H9 (cell line): ENCODE measurements at regions not wholly inside any gene's neighbourhood (a gene's known extent, or its start where the extent isn't known, plus 50 kb on each side); places are given as distances from the start of the nearest gene placed in this dataset.

Source experiments
- DNase-seq: peaks from one replicate; pipeline ENCODE4 v3.0.0-alpha.2; 2017
- H2AFZ ChIP-seq: one replicate; pipeline ENCODE4 v1.6.1; 2013; ENCODE audit warnings: mild to moderate bottlenecking, low read length, control low read depth, moderate library complexity
- H2AK5ac ChIP-seq: 2 replicates; pipeline ENCODE4 v1.6.1; 2013; ENCODE audit warnings: low read length, control low read depth, mixed read lengths; ENCODE audit not compliant: insufficient read length
- H2BK120ac ChIP-seq: one replicate; pipeline ENCODE4 v1.6.1; 2013; ENCODE audit warnings: low read depth, mild to moderate bottlenecking, low read length, control low read depth, inconsistent platforms; ENCODE audit not compliant: poor library complexity, severe bottlenecking
- H2BK12ac ChIP-seq: 2 replicates; pipeline ENCODE4 v1.6.1; 2013; ENCODE audit warnings: low read length, control low read depth, mixed read lengths, low read depth; ENCODE audit not compliant: insufficient read length
- H2BK15ac ChIP-seq: 2 replicates; pipeline ENCODE4 v1.6.1; 2013; ENCODE audit warnings: low read depth, low read length, control low read depth
- H2BK20ac ChIP-seq: one replicate; pipeline ENCODE4 v1.6.1; 2013; ENCODE audit warnings: low read depth, mild to moderate bottlenecking, low read length, control low read depth, inconsistent platforms; ENCODE audit not compliant: poor library complexity, severe bottlenecking
- H2BK5ac ChIP-seq: 2 replicates; pipeline ENCODE4 v1.6.1; 2013; ENCODE audit warnings: low read length, control low read depth, mixed read lengths; ENCODE audit not compliant: insufficient read length
- H3K14ac ChIP-seq: 2 replicates; pipeline ENCODE4 v1.6.1; 2013; ENCODE audit warnings: low read length, control low read depth; ENCODE audit not compliant: insufficient read depth
- H3K18ac ChIP-seq: 2 replicates; pipeline ENCODE4 v1.6.1; 2013; ENCODE audit warnings: low read depth, mild to moderate bottlenecking, mixed read lengths, low read length, control low read depth; ENCODE audit not compliant: insufficient read length
- H3K23ac ChIP-seq: 2 replicates; pipeline ENCODE4 v1.6.1; 2013; ENCODE audit warnings: low read length, control low read depth, mixed read lengths, low read depth; ENCODE audit not compliant: insufficient read length
- H3K23me2 ChIP-seq: 2 replicates; pipeline ENCODE4 v1.6.1; 2013; ENCODE audit warnings: low read depth, mild to moderate bottlenecking, mixed read lengths, low read length, control low read depth; ENCODE audit not compliant: insufficient read length, poor library complexity, severe bottlenecking
- H3K27ac ChIP-seq: 2 replicates; pipeline ENCODE4 v1.5.1; 2013; ENCODE audit warnings: low read length, control low read depth, mixed read lengths, low read depth; ENCODE audit not compliant: insufficient read length
- H3K27me3 ChIP-seq: 2 replicates; pipeline ENCODE4 v1.6.1; 2013; ENCODE audit warnings: low read length, control low read depth, inconsistent platforms; ENCODE audit not compliant: insufficient read depth
- H3K4ac ChIP-seq: 2 replicates; pipeline ENCODE4 v1.6.1; 2013; ENCODE audit warnings: low read depth, mild to moderate bottlenecking, control low read depth, inconsistent platforms, low read length, moderate library complexity
- H3K4me1 ChIP-seq: 2 replicates; pipeline ENCODE4 v1.6.1; 2013; ENCODE audit warnings: low read length, control low read depth, inconsistent platforms; ENCODE audit not compliant: insufficient read depth
- H3K4me2 ChIP-seq: 2 replicates; pipeline ENCODE4 v1.6.1; 2013; ENCODE audit warnings: low read length, control low read depth, mixed read lengths; ENCODE audit not compliant: insufficient read length, insufficient read depth
- H3K56ac ChIP-seq: 2 replicates; pipeline ENCODE4 v1.6.1; 2013; ENCODE audit warnings: low read depth, mild to moderate bottlenecking, mixed read lengths, low read length, control low read depth; ENCODE audit not compliant: insufficient read length
- H3K79me1 ChIP-seq: 2 replicates; pipeline ENCODE4 v1.6.1; 2013; ENCODE audit warnings: low read depth, mild to moderate bottlenecking, moderate library complexity, low read length, control low read depth, inconsistent platforms; ENCODE audit not compliant: insufficient read depth, poor library complexity, severe bottlenecking
- H3K79me2 ChIP-seq: 2 replicates; pipeline ENCODE4 v1.6.1; 2013; ENCODE audit warnings: low read length, control low read depth, inconsistent platforms; ENCODE audit not compliant: insufficient read depth
- H3K9ac ChIP-seq: 2 replicates; pipeline ENCODE4 v1.6.1; 2013; ENCODE audit warnings: low read length, control low read depth, mixed read lengths; ENCODE audit not compliant: insufficient read length; ENCODE audit errors: extremely low read depth
- H3K9me3 ChIP-seq: one replicate; pipeline ENCODE4 v1.6.1; 2013; ENCODE audit warnings: low read depth, low read length, inconsistent platforms; ENCODE audit not compliant: control insufficient read depth
- H3T11ph ChIP-seq: one replicate; pipeline ENCODE4 v1.6.1; 2013; ENCODE audit warnings: mild to moderate bottlenecking, low read length, control low read depth, inconsistent platforms
- H4K20me1 ChIP-seq: one replicate; pipeline ENCODE4 v1.6.1; 2013; ENCODE audit not compliant: control insufficient read depth, insufficient read length, insufficient read depth
- H4K5ac ChIP-seq: 2 replicates; pipeline ENCODE4 v1.6.1; 2013; ENCODE audit warnings: low read depth, mild to moderate bottlenecking, mixed read lengths, low read length, control low read depth; ENCODE audit not compliant: insufficient read length
- H4K8ac ChIP-seq: replicated peaks from 2 replicates; pipeline ENCODE4 v1.6.1; 2013; ENCODE audit warnings: low read length, control low read depth, mixed read lengths, low read depth; ENCODE audit not compliant: insufficient read length
- H4K91ac ChIP-seq: 2 replicates; pipeline ENCODE4 v1.6.1; 2013; ENCODE audit warnings: low read depth, mild to moderate bottlenecking, moderate library complexity, mixed read lengths, low read length, control low read depth; ENCODE audit not compliant: insufficient read length
- H3K27ac Mint-ChIP-seq, 3 experiments: 2 replicates in 2 of 3; 3 replicates in 1 of 3; pipeline ENCODE4 v1.8.0; 2020 to 2021; ENCODE audit warnings: mixed read lengths in 3 of 3, mild to moderate bottlenecking in 1 of 3, moderate library complexity in 1 of 3
- H3K27me3 Mint-ChIP-seq: 2 replicates; pipeline ENCODE4 v1.8.0; 2021; ENCODE audit warnings: low read depth, mild to moderate bottlenecking, moderate library complexity, mixed read lengths
- H3K36me3 Mint-ChIP-seq, 3 experiments: 2 replicates in 2 of 3; 3 replicates in 1 of 3; pipeline ENCODE4 v1.8.0; 2020 to 2021; ENCODE audit warnings: low read depth in 3 of 3, mixed read lengths in 3 of 3; ENCODE audit not compliant: insufficient read depth in 1 of 3
- H3K4me1 Mint-ChIP-seq, 2 experiments: 2 replicates each; pipeline ENCODE4 v1.8.0; 2020; ENCODE audit warnings: mixed read lengths in 2 of 2
- H3K4me3 Mint-ChIP-seq, 2 experiments: 2 replicates in 1 of 2; 3 replicates in 1 of 2; pipeline ENCODE4 v1.8.0; 2020 to 2021; ENCODE audit warnings: mild to moderate bottlenecking in 2 of 2, mixed read lengths in 2 of 2, moderate library complexity in 1 of 2
- H3K9me3 Mint-ChIP-seq, 2 experiments: 2 replicates in 1 of 2; 3 replicates in 1 of 2; pipeline ENCODE4 v1.8.0; 2020; ENCODE audit warnings: mild to moderate bottlenecking in 2 of 2, mixed read lengths in 2 of 2, moderate library complexity in 1 of 2
- CTCF ChIP-seq: fragments of 200-600 bp; sonication (generic); conservative IDR thresholded peaks from 3 replicates; pipeline ENCODE4 v1.8.0; 2021; ENCODE audit warnings: antibody characterized with exemption, mild to moderate bottlenecking
- WGBS: extraction: QIAGEN DNeasy Blood & Tissue Kit; methylation state at CpG from one replicate; pipeline ENCODE4 v1.1.7; 2013; ENCODE audit warnings: missing lambda C conversion rate, low lambda C conversion rate, mixed read lengths; ENCODE audit not compliant: insufficient read length; ENCODE audit errors: extremely low coverage; 5-methylcytosine and 5-hydroxymethylcytosine counted together

GRCh38 chr1:217189362-217189761, 441.5 kb downstream of the GPATCH2 start:
- peaks cover 0 to 6% (median 4%) of the 10 kb centered on the region in 3 experiments; a peak in 5 of 7 replicates for H3K36me3 Mint-ChIP-seq
- TF ChIP-seq CTCF = no peak
- no peaks in the 10 kb centered on the region for H3K27me3 Mint-ChIP-seq
- no peak overlapping the region for H4K5ac ChIP-seq
- no peak overlapping the region for H2BK12ac ChIP-seq
- H3K27ac Mint-ChIP-seq = no peak overlapping the region
- H3K4me2 ChIP-seq = no peak overlapping the region
- no peak overlapping the region for H3T11ph ChIP-seq
- DNase-seq = no peak
- no peaks in the 10 kb centered on the region for H3K4me1 ChIP-seq
- no peak overlapping the region for H3K27ac ChIP-seq
- H3K4me3 Mint-ChIP-seq = no peak overlapping the region
- H3K9ac ChIP-seq = no peak overlapping the region
- H2BK15ac ChIP-seq = no peak overlapping the region
- no peak overlapping the region for H4K91ac ChIP-seq
- H4K20me1 ChIP-seq = no peaks in the 10 kb centered on the region
- H3K79me1 ChIP-seq = no peaks in the 10 kb centered on the region
- no peak overlapping the region for H2AFZ ChIP-seq
- no peak overlapping the region for H4K8ac ChIP-seq
- H2BK20ac ChIP-seq = no peak overlapping the region
- no peak overlapping the region for H2BK5ac ChIP-seq
- H3K4me1 Mint-ChIP-seq = no peaks in the 10 kb centered on the region
- no peak overlapping the region for H3K23ac ChIP-seq
- H3K18ac ChIP-seq = no peak overlapping the region
- H2AK5ac ChIP-seq = no peak overlapping the region
- H3K14ac ChIP-seq = no peak overlapping the region
- no peak overlapping the region for H2BK120ac ChIP-seq
- H3K56ac ChIP-seq = no peak overlapping the region
- H3K27me3 ChIP-seq = no peaks in the 10 kb centered on the region
- H3K9me3 Mint-ChIP-seq = peaks cover 4 to 10% of the 10 kb centered on the region in 2 experiments
- no peaks in the 10 kb centered on the region for H3K23me2 ChIP-seq
- H3K9me3 ChIP-seq = no peaks in the 10 kb centered on the region
- H3K79me2 ChIP-seq = no peaks in the 10 kb centered on the region
- no CpG with 5 or more reads among the region's 1 CpG for WGBS
- no peak overlapping the region for H3K4ac ChIP-seq
